ENCODE measurements at regions not wholly inside any gene's neighbourhood (a gene's known extent, or its start where the extent isn't known, plus 50 kb on each side); places are given as distances from the start of the nearest gene placed in this dataset.

GRCh38 chr22:48372390-48372789 is 1455.3 kb downstream of the BRD1 start:
- TF ChIP-seq CTCF (conservative IDR thresholded peaks at IDR 0.05; ENCODE audit: low read length): no peak
- TF ChIP-seq EZH2phosphoT487 (IDR thresholded peaks at IDR 0.05; ENCODE audit: borderline replicate concordance): no peak
